HG02973 (cell line): ENCODE measurements at regions not wholly inside any gene's neighbourhood (a gene's known extent, or its start where the extent isn't known, plus 50 kb on each side); places are given as distances from the start of the nearest gene placed in this dataset.

Experiments used
- ATAC-seq: cut with Tn5 transposase; IDR thresholded peaks from one replicate; pipeline ENCODE4 v1.9.1; 2021; ENCODE audit warnings: moderate library complexity; ENCODE audit not compliant: unreplicated experiment

- no peak for ATAC-seq
These were observed 132.6 kb upstream of the HES1 start for GRCh38 chr3:194003114-194004057.

GRCh38 chr3:194005930-194006501 lies 129.9 kb upstream of the HES1 start:
- ATAC-seq: no peak

- no peak for ATAC-seq
These were observed 128.2 kb upstream of the HES1 start for GRCh38 chr3:194007592-194008337.

DNA sequence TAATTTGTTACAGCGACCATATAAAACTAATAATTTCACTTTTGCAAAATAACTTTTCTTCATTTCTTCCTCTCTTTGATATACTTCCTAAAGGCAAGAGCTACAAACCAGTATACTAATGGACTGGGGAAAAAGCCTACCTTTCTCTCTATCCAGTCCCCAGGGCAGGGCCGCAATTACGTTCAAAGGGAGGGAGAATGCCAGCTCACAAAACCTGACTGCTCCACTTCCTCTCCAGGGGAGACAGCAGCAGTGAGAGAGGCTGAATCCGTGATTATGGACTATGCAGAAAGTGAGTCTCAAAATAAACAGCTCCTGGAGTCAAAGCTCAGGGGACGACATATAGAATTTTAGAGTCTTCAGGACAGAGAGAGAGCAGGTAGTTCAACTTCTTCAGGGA lies 126.9 kb upstream of the HES1 start:
- ATAC-seq: no peak

DNA sequence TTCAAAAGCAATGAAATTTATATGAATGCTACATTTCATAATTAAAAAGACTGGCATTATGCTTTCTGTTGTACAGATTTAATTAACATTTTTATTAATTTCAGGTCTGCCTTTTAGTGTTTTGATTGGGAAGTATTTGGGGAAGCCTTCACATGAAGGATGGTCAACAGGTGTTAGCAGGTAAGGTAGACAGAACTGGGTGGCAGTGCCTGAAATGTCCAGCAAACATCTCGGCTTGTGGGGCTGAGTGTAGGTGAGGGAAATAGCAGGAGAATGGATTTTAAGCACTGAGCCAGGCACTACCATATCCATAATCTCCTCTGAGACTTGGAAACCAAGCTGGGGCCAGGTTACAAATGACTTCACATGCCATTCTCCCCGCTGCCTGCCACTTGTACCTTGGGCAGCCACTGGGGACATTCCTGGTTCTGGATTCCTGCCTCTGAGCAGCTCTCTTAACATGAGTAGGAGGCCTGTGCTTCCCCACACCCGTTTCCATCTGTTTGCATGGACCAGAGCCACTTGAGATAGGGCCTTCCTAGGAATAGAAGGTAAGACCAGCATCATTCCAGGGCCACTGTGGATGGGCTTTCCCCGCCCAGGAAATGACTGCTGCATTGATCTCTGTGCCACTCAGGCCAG lies 125.9 kb upstream of the HES1 start:
- ATAC-seq: no peak

DNA sequence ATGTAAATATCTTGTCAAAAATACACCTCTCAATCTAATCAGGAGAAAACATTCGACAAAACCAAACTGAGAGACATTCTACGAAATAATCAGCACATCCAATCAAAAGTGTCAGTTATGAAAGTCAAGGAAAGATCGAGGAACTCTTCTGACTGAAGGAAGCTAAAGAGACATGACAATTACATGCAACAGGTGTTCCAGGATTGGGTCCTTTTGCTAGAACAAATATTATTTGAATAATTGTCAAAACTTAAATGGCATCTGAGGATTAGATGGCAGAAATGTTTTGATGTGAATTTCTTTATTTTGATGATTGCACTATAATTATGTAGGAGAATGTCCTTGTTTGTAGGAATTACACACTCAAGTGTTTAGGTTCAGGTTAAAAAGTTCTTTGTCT lies 124.1 kb upstream of the HES1 start:
- no peak for ATAC-seq

DNA sequence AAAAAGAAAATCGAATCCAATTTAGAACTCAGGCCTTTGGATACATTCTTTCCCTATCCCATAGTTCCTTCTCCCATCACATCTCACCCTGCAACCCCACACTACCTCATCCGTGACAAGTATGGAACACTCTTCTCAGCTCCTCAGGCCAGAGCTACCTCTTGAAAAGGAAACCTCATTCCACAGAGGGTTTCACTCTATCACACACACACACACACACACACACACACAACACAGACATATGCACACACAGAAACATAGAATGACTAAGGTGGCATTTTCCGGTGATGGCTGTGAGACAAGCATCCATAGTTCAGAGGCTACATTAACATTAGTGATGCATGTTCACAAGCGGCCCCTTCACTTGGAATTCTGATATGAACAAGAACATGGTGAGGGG lies 122.0 kb upstream of the HES1 start:
- no peak for ATAC-seq

GRCh38 chr3:194014756-194015155 lies 121.2 kb upstream of the HES1 start:
- no peak for ATAC-seq

- no peak for ATAC-seq
These were observed 116.4 kb upstream of the HES1 start for GRCh38 chr3:194019398-194020165.

- no peak for ATAC-seq
These were observed 113.9 kb upstream of the HES1 start for GRCh38 chr3:194022052-194022451.

GRCh38 chr3:194022816-194023215 lies 113.1 kb upstream of the HES1 start:
- ATAC-seq: no peak

- no peak for ATAC-seq
These were observed 112.3 kb upstream of the HES1 start for GRCh38 chr3:194023501-194024280.

DNA sequence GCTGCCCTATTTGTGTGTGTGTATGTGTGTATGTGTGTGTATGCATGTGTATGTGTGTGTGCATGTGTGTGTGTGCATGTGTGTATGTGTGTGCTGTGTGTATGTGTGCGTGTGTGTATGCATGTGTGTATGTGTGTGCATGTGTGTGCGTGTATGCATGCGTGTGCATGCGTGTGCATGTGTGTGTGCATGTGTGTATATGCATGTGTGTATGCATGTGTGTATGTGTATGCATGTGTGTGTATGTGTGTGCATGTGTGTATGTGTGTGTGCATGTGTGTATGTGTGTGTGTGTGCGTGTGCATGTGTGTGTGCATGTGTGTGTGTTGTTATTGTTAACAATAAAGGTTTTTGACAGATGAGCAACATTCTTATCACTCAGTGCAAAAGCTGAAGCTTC lies 110.8 kb upstream of the HES1 start:
- ATAC-seq: no peak

DNA sequence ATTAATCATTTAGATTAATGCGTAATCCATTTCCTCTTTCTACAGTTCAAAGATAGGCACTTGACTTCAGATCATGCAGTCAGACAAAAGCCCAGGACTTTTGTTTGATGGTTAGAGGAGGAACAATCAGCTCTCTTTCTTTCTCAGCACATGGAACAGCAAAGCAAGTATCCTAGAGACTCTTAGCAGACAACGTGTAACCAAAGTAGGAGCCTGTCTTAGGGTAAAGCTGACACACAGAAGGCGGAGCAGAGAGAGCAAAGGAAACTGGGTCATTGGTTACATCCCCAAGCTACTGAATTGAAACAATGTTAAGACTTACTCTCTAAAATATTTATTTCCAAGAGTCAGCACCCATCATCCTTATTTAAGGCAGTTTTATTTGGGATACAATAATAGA lies 110.0 kb upstream of the HES1 start:
- ATAC-seq: no peak

GRCh38 chr3:194028434-194029004 lies 107.4 kb upstream of the HES1 start:
- ATAC-seq: no peak

GRCh38 chr3:194029846-194030245 lies 106.1 kb upstream of the HES1 start:
- ATAC-seq: no peak

GRCh38 chr3:194030372-194030771 lies 105.6 kb upstream of the HES1 start:
- no peak for ATAC-seq

- ATAC-seq: no peak
These were observed 104.6 kb upstream of the HES1 start for GRCh38 chr3:194031349-194031748.

- no peak for ATAC-seq
These were observed 103.9 kb upstream of the HES1 start for GRCh38 chr3:194031867-194032635.
